ENCODE measurements at regions not wholly inside any gene's neighbourhood (a gene's known extent, or its start where the extent isn't known, plus 50 kb on each side); places are given as distances from the start of the nearest gene placed in this dataset.

GRCh38 chr7:13508586-13508985 is 480.9 kb downstream of the ETV1 start:
- H3K27ac ChIP-seq = no peak overlapping the region
- no peaks in the 10 kb centered on the region for H3K9me3 ChIP-seq (ENCODE audit: insufficient read depth, low read depth)
- H2AFZ ChIP-seq = no peak overlapping the region
- intact Hi-C loops (cut with micrococcal nuclease; ENCODE audit: unreplicated experiment) = no loop called here
- H3K4me3 ChIP-seq = no peak overlapping the region
- POLR2A ChIA-PET (ENCODE audit: unreplicated experiment) = no interaction called here
- H3K9me2 ChIP-seq (ENCODE audit: insufficient read depth) = no peaks in the 10 kb centered on the region
- no peaks in the 10 kb centered on the region; the same call in 1 of the 2 replicates for H4K20me1 ChIP-seq (ENCODE audit: insufficient read depth)
- H3K79me2 ChIP-seq (ENCODE audit: low read depth) = no peaks in the 10 kb centered on the region
- no peaks in the 10 kb centered on the region for H3K36me3 ChIP-seq (ENCODE audit: low read depth)
- no peaks in the 10 kb centered on the region for H3K27me3 ChIP-seq (ENCODE audit: insufficient read depth, low read depth)
- H3K4me1 ChIP-seq (replicated peaks; ENCODE audit: insufficient read depth) = no peaks in the 10 kb centered on the region
- no peaks in the 10 kb centered on the region for H3F3A ChIP-seq (ENCODE audit: insufficient read depth, low read depth)
- no TSS peak for BruUV-seq (replicated peaks)
- no peak overlapping the region for H3K4me2 ChIP-seq
- CTCF ChIA-PET = no interaction called here
- TF ChIP-seq CTCF (conservative IDR thresholded peaks at IDR 0.05) (no peak), EZH2 (IDR thresholded peaks at IDR 0.05; ENCODE audit: low read depth) (no peak)
- no peak for DNase-seq

- no TSS peak for BruUV-seq (replicated peaks)
- no peak overlapping the region for H3K4me3 ChIP-seq
- no peak overlapping the region for H2AFZ ChIP-seq
- no peak overlapping the region for H3K27ac ChIP-seq
- no peaks in the 10 kb centered on the region for H4K20me1 ChIP-seq (ENCODE audit: insufficient read depth)
- TF ChIP-seq EZH2 (IDR thresholded peaks at IDR 0.05; ENCODE audit: low read depth) = no peak
- TF ChIP-seq CTCF (conservative IDR thresholded peaks at IDR 0.05) = no peak
- H3K36me3 ChIP-seq (ENCODE audit: low read depth) = no peaks in the 10 kb centered on the region
- no peaks in the 10 kb centered on the region for H3F3A ChIP-seq (ENCODE audit: insufficient read depth, low read depth)
- no peak for DNase-seq
- ChIA-PET POLR2A (ENCODE audit: unreplicated experiment) (no interaction called here), CTCF (no interaction called here)
- H3K79me2 ChIP-seq (ENCODE audit: low read depth) = no peaks in the 10 kb centered on the region
- peaks cover 4% of the 10 kb centered on the region; the same call in 1 of the 2 replicates for H3K9me3 ChIP-seq (ENCODE audit: insufficient read depth, low read depth)
- no peaks in the 10 kb centered on the region for H3K27me3 ChIP-seq (ENCODE audit: insufficient read depth, low read depth)
- H3K9me2 ChIP-seq (ENCODE audit: insufficient read depth) = no peaks in the 10 kb centered on the region
- intact Hi-C loops (cut with micrococcal nuclease; ENCODE audit: unreplicated experiment) = no loop called here
- no peak overlapping the region for H3K4me2 ChIP-seq
- no peaks in the 10 kb centered on the region for H3K4me1 ChIP-seq (replicated peaks; ENCODE audit: insufficient read depth)
Measured at GRCh38 chr7:13518738-13519137, 470.7 kb downstream of the ETV1 start.

DNA sequence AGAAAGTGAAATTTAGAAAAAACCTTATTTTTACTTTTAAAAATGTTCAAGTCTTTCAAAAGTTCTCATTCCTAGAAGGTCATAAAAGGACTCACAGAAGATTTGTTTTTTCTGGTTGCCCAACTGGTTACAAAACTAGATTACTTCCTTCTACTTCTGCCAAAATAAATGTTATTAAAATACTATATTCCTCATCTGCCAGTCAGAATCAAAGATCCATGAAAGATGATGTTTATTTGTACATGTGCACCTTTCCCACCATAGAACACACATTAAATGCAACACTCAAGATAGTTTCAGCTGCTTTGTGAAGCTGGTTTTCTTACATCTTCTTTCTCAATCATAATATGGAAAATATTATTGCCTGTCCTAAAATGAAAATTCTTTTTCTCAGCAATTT is 465.4 kb downstream of the ETV1 start:
- ChIA-PET CTCF (interaction anchor here (0.6 kb wide), 1 partner anchor 1103 kb away, joined by 3 read pairs; no protein-coding TSS in a partner anchor), POLR2A (ENCODE audit: unreplicated experiment) (interaction anchor here (0.7 kb wide), 1 partner anchor 672 kb away, joined by 10 read pairs; no protein-coding TSS in a partner anchor)
- no peak overlapping the region for H3K27ac ChIP-seq
- H3K4me1 ChIP-seq (replicated peaks; ENCODE audit: insufficient read depth) = no peaks in the 10 kb centered on the region
- no peak overlapping the region for H3K4me3 ChIP-seq
- TF ChIP-seq CTCF (conservative IDR thresholded peaks at IDR 0.05) = no peak
- no peak for TF ChIP-seq EZH2 (IDR thresholded peaks at IDR 0.05; ENCODE audit: low read depth)
- no peaks in the 10 kb centered on the region for H3K79me2 ChIP-seq (ENCODE audit: low read depth)
- intact Hi-C loops (cut with micrococcal nuclease; ENCODE audit: unreplicated experiment) = loop anchor here (2.0 kb wide), 4 partner anchors 219 to 1167 kb away; no protein-coding TSS in a partner anchor
- H3K4me2 ChIP-seq = no peak overlapping the region
- no peaks in the 10 kb centered on the region for H3F3A ChIP-seq (ENCODE audit: insufficient read depth, low read depth)
- BruUV-seq (replicated peaks) = no TSS peak
- no peaks in the 10 kb centered on the region for H3K27me3 ChIP-seq (ENCODE audit: insufficient read depth, low read depth)
- no peak overlapping the region for H2AFZ ChIP-seq
- no peaks in the 10 kb centered on the region for H3K36me3 ChIP-seq (ENCODE audit: low read depth)
- H3K9me3 ChIP-seq (ENCODE audit: insufficient read depth, low read depth) = no peaks in the 10 kb centered on the region
- DNase-seq = no peak
- no peaks in the 10 kb centered on the region for H3K9me2 ChIP-seq (ENCODE audit: insufficient read depth)
- H4K20me1 ChIP-seq (ENCODE audit: insufficient read depth) = no peaks in the 10 kb centered on the region

Data from PC-9 (cell line).